DOHH2 (cell line): ENCODE measurements at regions not wholly inside any gene's neighbourhood (a gene's known extent, or its start where the extent isn't known, plus 50 kb on each side); places are given as distances from the start of the nearest gene placed in this dataset.

Experiments
- EZH2phosphoT487 ChIP-seq: fragments of 200-600 bp; sonication (generic); IDR thresholded peaks from 2 replicates; pipeline ENCODE4 v1.6.1; 2017; ENCODE audit warnings: borderline replicate concordance, mild to moderate bottlenecking, antibody characterized with exemption, low read length, moderate library complexity, mixed read lengths
- TF ChIP-seq, protein P1 (sequence below): fragments of 200-600 bp; sonication (generic); IDR thresholded peaks from one replicate; pipeline ENCODE4 v1.5.1; 2014; ENCODE audit warnings: antibody characterized with exemption, mild to moderate bottlenecking, low read depth, low read length; ENCODE audit not compliant: poor library complexity, severe bottlenecking

DNA sequence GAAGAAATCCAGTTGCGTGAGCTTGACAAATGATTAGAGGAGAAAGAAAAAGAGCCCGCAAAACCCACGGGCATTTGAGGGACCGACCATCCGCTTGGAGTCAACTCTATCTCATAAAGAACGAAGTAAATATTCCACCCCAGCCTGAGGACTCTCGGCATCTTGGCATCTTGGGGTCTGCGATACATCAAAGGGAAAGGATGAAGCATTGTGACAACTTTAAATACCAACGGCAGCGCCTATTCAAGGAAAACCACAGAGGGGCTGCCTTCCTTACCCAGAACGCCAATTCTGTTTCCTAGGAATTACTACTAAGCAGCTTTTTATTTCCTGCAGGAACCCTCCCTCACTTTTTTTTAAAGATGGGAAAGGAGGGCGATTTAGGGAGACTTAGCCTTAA lies 152.2 kb downstream of the FOXL1 start:
- TF ChIP-seq, protein P1, sequence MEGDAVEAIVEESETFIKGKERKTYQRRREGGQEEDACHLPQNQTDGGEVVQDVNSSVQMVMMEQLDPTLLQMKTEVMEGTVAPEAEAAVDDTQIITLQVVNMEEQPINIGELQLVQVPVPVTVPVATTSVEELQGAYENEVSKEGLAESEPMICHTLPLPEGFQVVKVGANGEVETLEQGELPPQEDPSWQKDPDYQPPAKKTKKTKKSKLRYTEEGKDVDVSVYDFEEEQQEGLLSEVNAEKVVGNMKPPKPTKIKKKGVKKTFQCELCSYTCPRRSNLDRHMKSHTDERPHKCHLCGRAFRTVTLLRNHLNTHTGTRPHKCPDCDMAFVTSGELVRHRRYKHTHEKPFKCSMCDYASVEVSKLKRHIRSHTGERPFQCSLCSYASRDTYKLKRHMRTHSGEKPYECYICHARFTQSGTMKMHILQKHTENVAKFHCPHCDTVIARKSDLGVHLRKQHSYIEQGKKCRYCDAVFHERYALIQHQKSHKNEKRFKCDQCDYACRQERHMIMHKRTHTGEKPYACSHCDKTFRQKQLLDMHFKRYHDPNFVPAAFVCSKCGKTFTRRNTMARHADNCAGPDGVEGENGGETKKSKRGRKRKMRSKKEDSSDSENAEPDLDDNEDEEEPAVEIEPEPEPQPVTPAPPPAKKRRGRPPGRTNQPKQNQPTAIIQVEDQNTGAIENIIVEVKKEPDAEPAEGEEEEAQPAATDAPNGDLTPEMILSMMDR = no peak
- no peak for TF ChIP-seq EZH2phosphoT487
